GM23338 (cell line): ENCODE measurements at regions not wholly inside any gene's neighbourhood (a gene's known extent, or its start where the extent isn't known, plus 50 kb on each side); places are given as distances from the start of the nearest gene placed in this dataset.

Source experiments
- ATAC-seq: fragments of 200-7000 bp; cut with Tn5 transposase; 3 replicates; pipeline ENCODE4 v1.9.1; 2020
- DNase-seq: peaks from one replicate; pipeline ENCODE4 v3.0.0-alpha.2; 2015; ENCODE audit warnings: low spot score
- H2AFZ ChIP-seq: fragments of 200-600 bp; sonication (generic); 2 replicates; pipeline ENCODE4 v1.8.0; 2016; ENCODE audit warnings: antibody characterized with exemption, mild to moderate bottlenecking, moderate library complexity
- H3F3A ChIP-seq: fragments of 200-600 bp; sonication (generic); replicated peaks from 2 replicates; pipeline ENCODE4 v1.8.0; 2017; ENCODE audit warnings: antibody characterized with exemption, mixed run types, low read depth
- H3K27ac ChIP-seq: fragments of 200-600 bp; sonication (generic); 2 replicates; pipeline ENCODE4 v1.6.1; 2016; ENCODE audit warnings: low read depth
- H3K27me3 ChIP-seq: fragments of 200-600 bp; sonication (generic); 2 replicates; pipeline ENCODE4 v1.8.0; 2016; ENCODE audit warnings: mild to moderate bottlenecking, mixed run types, moderate library complexity; ENCODE audit not compliant: insufficient read depth
- H3K36me3 ChIP-seq: fragments of 200-600 bp; sonication (generic); 2 replicates; pipeline ENCODE4 v1.8.0; 2016; ENCODE audit warnings: mild to moderate bottlenecking; ENCODE audit not compliant: insufficient read depth
- H3K4me1 ChIP-seq: fragments of 200-600 bp; sonication (generic); 2 replicates; pipeline ENCODE4 v1.8.0; 2016; ENCODE audit warnings: mild to moderate bottlenecking, moderate library complexity; ENCODE audit not compliant: insufficient read depth
- H3K4me2 ChIP-seq: fragments of 200-600 bp; sonication (generic); 2 replicates; pipeline ENCODE4 v1.7.1; 2017; ENCODE audit warnings: mixed run types
- H3K4me3 ChIP-seq: fragments of 200-600 bp; sonication (generic); 2 replicates; pipeline ENCODE4 v1.6.1; 2016; ENCODE audit warnings: mixed run types
- H3K79me2 ChIP-seq: fragments of 200-600 bp; sonication (generic); replicated peaks from 2 replicates; pipeline ENCODE4 v1.8.0; 2017; ENCODE audit warnings: mild to moderate bottlenecking; ENCODE audit not compliant: insufficient read depth
- H3K9me2 ChIP-seq: fragments of 200-600 bp; sonication (generic); 2 replicates; pipeline ENCODE4 v1.8.0; 2017; ENCODE audit not compliant: insufficient read depth
- H4K20me1 ChIP-seq: fragments of 200-600 bp; sonication (generic); replicated peaks from 2 replicates; pipeline ENCODE4 v1.8.0; 2017; ENCODE audit warnings: mild to moderate bottlenecking; ENCODE audit not compliant: insufficient read depth
- H3K27ac Mint-ChIP-seq: 2 replicates; pipeline ENCODE4 v1.8.0; 2020; ENCODE audit warnings: inconsistent platforms, mild to moderate bottlenecking, moderate library complexity, mixed read lengths
- H3K27me3 Mint-ChIP-seq: 3 replicates; pipeline ENCODE4 v1.8.0; 2022; ENCODE audit warnings: low read depth, mild to moderate bottlenecking, moderate library complexity, mixed read lengths, inconsistent platforms; ENCODE audit not compliant: insufficient read depth, poor library complexity
- H3K36me3 Mint-ChIP-seq: 3 replicates; pipeline ENCODE4 v1.8.0; 2021; ENCODE audit warnings: low read depth, mild to moderate bottlenecking, inconsistent platforms, moderate library complexity, mixed read lengths
- H3K4me1 Mint-ChIP-seq: 3 replicates; pipeline ENCODE4 v1.8.0; 2020; ENCODE audit warnings: mild to moderate bottlenecking, inconsistent platforms, mixed read lengths
- H3K4me3 Mint-ChIP-seq: 3 replicates; pipeline ENCODE4 v1.8.0; 2021; ENCODE audit warnings: moderate library complexity, mild to moderate bottlenecking, inconsistent platforms, mixed read lengths
- H3K9me3 Mint-ChIP-seq: 3 replicates; pipeline ENCODE4 v1.8.0; 2020; ENCODE audit warnings: moderate library complexity, mild to moderate bottlenecking, inconsistent platforms, mixed read lengths
- CREB1 ChIP-seq: fragments of 250-450 bp; sonication (Bioruptor Pico); IDR thresholded peaks from 2 replicates; pipeline ENCODE4 v1.5.0; 2020; ENCODE audit warnings: low read depth, mild to moderate bottlenecking, moderate library complexity
- CTCF ChIP-seq, 2 experiments: fragments of 200-600 bp in 1 of 2; sonication (generic) in 1 of 2; conservative IDR thresholded peaks; 2 replicates each; pipeline versions ENCODE4 v1.5.1 to v1.6.1; 2016 to 2017; ENCODE audit warnings: antibody characterized with exemption in 2 of 2, low read depth in 2 of 2, mild to moderate bottlenecking in 2 of 2, moderate library complexity in 1 of 2
- ETS1 ChIP-seq: IDR thresholded peaks from 2 replicates; pipeline ENCODE4 v1.6.1; 2016; ENCODE audit warnings: antibody characterized with exemption
- EZH2 ChIP-seq: fragments of 200-600 bp; sonication (generic); IDR thresholded peaks from one replicate; pipeline ENCODE4 v1.8.0; 2017; ENCODE audit warnings: antibody characterized with exemption, mild to moderate bottlenecking, low read depth; ENCODE audit not compliant: unreplicated experiment
- EZH2phosphoT487 ChIP-seq: fragments of 200-600 bp; sonication (generic); IDR thresholded peaks from one replicate; pipeline ENCODE4 v1.8.1; 2018; ENCODE audit warnings: antibody characterized with exemption; ENCODE audit not compliant: unreplicated experiment
- JUNB ChIP-seq: IDR thresholded peaks from one replicate; pipeline ENCODE4 v1.6.1; 2016; ENCODE audit warnings: antibody characterized with exemption; ENCODE audit not compliant: unreplicated experiment
- NANOG ChIP-seq: IDR thresholded peaks from 2 replicates; pipeline ENCODE4 v1.6.1; 2016; ENCODE audit warnings: antibody characterized with exemption, borderline replicate concordance
- POLR2AphosphoS5 ChIP-seq: IDR thresholded peaks from 2 replicates; pipeline ENCODE4 v1.6.1; 2016; ENCODE audit warnings: antibody characterized with exemption, low read depth
- REST ChIP-seq: IDR thresholded peaks from one replicate; pipeline ENCODE4 v1.6.1; 2018; ENCODE audit warnings: antibody characterized with exemption; ENCODE audit not compliant: unreplicated experiment
- STAT1 ChIP-seq: IDR thresholded peaks from one replicate; pipeline ENCODE4 v1.6.1; 2016; ENCODE audit warnings: antibody characterized with exemption; ENCODE audit not compliant: unreplicated experiment
- ZNF114 ChIP-seq: fragments of 250-450 bp; sonication (Bioruptor Pico); IDR thresholded peaks from 2 replicates; pipeline ENCODE4 v1.5.0; 2020; ENCODE audit warnings: mild to moderate bottlenecking, moderate library complexity
- ZNF331 ChIP-seq: fragments of 250-450 bp; sonication (Bioruptor Pico); IDR thresholded peaks from 2 replicates; pipeline ENCODE4 v1.5.0; 2020; ENCODE audit warnings: low read depth, mild to moderate bottlenecking, moderate library complexity
- ZNF462 ChIP-seq: fragments of 250-450 bp; sonication (Bioruptor Pico); IDR thresholded peaks from 2 replicates; pipeline ENCODE4 v1.5.0; 2020; ENCODE audit warnings: mild to moderate bottlenecking, moderate library complexity

GRCh38 chr14:28911521-28911920 lies 144.9 kb downstream of the FOXG1 start:
- H3K27ac ChIP-seq: no peak overlapping the region
- ATAC-seq: no peak
- H3K36me3 Mint-ChIP-seq: no peaks in the 10 kb centered on the region
- no peaks in the 10 kb centered on the region for H3K36me3 ChIP-seq
- H4K20me1 ChIP-seq: no peaks in the 10 kb centered on the region
- no peaks in the 10 kb centered on the region for H3K79me2 ChIP-seq
- no peak overlapping the region for H3K27ac Mint-ChIP-seq
- TF ChIP-seq NANOG (no peak), STAT1 (no peak), REST (no peak), EZH2phosphoT487 (no peak), CREB1 (CRISPR knock-in tag) (no peak), ETS1 (no peak), JUNB (no peak), CTCF (conservative IDR thresholded peaks at IDR 0.05; ENCODE audit: low read depth in 2 of 2) (no peak), POLR2AphosphoS5 (no peak), EZH2 (no peak), ZNF462 (CRISPR knock-in tag) (no peak), ZNF331 (CRISPR knock-in tag) (no peak), ZNF114 (no peak)
- H3K4me1 ChIP-seq: no peaks in the 10 kb centered on the region
- H3K4me2 ChIP-seq: no peak overlapping the region
- DNase-seq: no peak
- no peaks in the 10 kb centered on the region for H3K9me2 ChIP-seq
- H3K4me1 Mint-ChIP-seq: no peaks in the 10 kb centered on the region
- H3K4me3 Mint-ChIP-seq: no peak overlapping the region
- H2AFZ ChIP-seq: no peak overlapping the region
- no peak overlapping the region for H3K4me3 ChIP-seq
- H3K27me3 Mint-ChIP-seq: peaks cover 2% of the 10 kb centered on the region
- H3F3A ChIP-seq: no peaks in the 10 kb centered on the region
- no peaks in the 10 kb centered on the region for H3K27me3 ChIP-seq
- peaks cover 7% of the 10 kb centered on the region; the same call in 2 of the 3 replicates for H3K9me3 Mint-ChIP-seq
